ENCODE measurements at regions not wholly inside any gene's neighbourhood (a gene's known extent, or its start where the extent isn't known, plus 50 kb on each side); places are given as distances from the start of the nearest gene placed in this dataset.

GRCh38 chr13:39154041-39154440 lies 115.8 kb downstream of the NHLRC3 start:
- TF ChIP-seq CTCF (IDR thresholded peaks at IDR 0.05), result no peak
- TF ChIP-seq POLR2AphosphoS5 (IDR thresholded peaks at IDR 0.05; ENCODE audit: low read depth, low read length), result no peak
- no peak for TF ChIP-seq SIN3A (IDR thresholded peaks at IDR 0.05; ENCODE audit: borderline replicate concordance, insufficient read depth, low read depth, low read length)
- no peak for TF ChIP-seq REST (IDR thresholded peaks at IDR 0.05; ENCODE audit: insufficient read depth in 1 of 2, low read depth in 2 of 2, low read length in 1 of 2)
- TF ChIP-seq TCF7L2 (IDR thresholded peaks at IDR 0.05; ENCODE audit: low read depth, low read length), result no peak
